ENCODE measurements at regions not wholly inside any gene's neighbourhood (a gene's known extent, or its start where the extent isn't known, plus 50 kb on each side); places are given as distances from the start of the nearest gene placed in this dataset.

- Histone ChIP-seq H3F3A (replicated peaks; ENCODE audit: insufficient read depth) (no peaks in the 10 kb centered on the region), H3K27me3 (ENCODE audit: insufficient read depth) (no peaks in the 10 kb centered on the region), H3K9me2 (no peaks in the 10 kb centered on the region), H3K4me2 (no peak overlapping the region), H3K9ac (no peak overlapping the region), H3K36me3 (replicated peaks in 1 of 2; ENCODE audit: control insufficient read depth in 1 of 2, insufficient read depth in 2 of 2, low read length in 1 of 2) (no peaks in the 10 kb centered on the region), H3K4me1 (ENCODE audit: control insufficient read depth in 1 of 2, insufficient read depth in 2 of 2, low read depth in 1 of 2, low read length in 1 of 2) (peaks cover 0 to 12% of the 10 kb centered on the region in 2 experiments; a peak in 1 of 4 replicates), H2AFZ (ENCODE audit: low read depth) (no peak overlapping the region), H3K4me3 (ENCODE audit: low read depth in 2 of 2, low read length in 1 of 2) (no peak overlapping the region), H3K9me3 (no peaks in the 10 kb centered on the region), H3K79me2 (ENCODE audit: insufficient read depth) (no peaks in the 10 kb centered on the region), H4K20me1 (ENCODE audit: insufficient read depth) (no peaks in the 10 kb centered on the region), H3K27ac (ENCODE audit: low read depth in 2 of 2, low read length in 1 of 2) (no peak overlapping the region)
- ChIA-PET POLR2A (no interaction called here), CTCF (interaction anchor here (1.0 to 1.4 kb wide), 2 partner anchors 14 to 598 kb away, joined by 3 read pairs; no protein-coding TSS in a partner anchor)
- no peak for TF ChIP-seq REST (IDR thresholded peaks at IDR 0.05; ENCODE audit: low read depth, low read length)
- DNase-seq: no peak
- WGBS (ENCODE audit: low lambda C conversion rate): 97% methylated on average over 7 of the region's 11 CpGs
Observed at GRCh38 chr10:78899996-78900714, 168.6 kb upstream of the ZMIZ1 start.

- H3F3A ChIP-seq (replicated peaks; ENCODE audit: insufficient read depth): no peaks in the 10 kb centered on the region
- CTCF ChIA-PET: interaction anchor here (1.0 to 1.4 kb wide), 2 partner anchors 13 to 598 kb away, joined by 3 read pairs; no protein-coding TSS in a partner anchor
- no peaks in the 10 kb centered on the region for H3K36me3 ChIP-seq (replicated peaks in 1 of 2; ENCODE audit: control insufficient read depth in 1 of 2, insufficient read depth in 2 of 2, low read length in 1 of 2)
- H2AFZ ChIP-seq (ENCODE audit: low read depth): no peak overlapping the region
- no peak for DNase-seq
- H3K27ac ChIP-seq (ENCODE audit: low read depth in 2 of 2, low read length in 1 of 2): no peak overlapping the region
- H4K20me1 ChIP-seq (ENCODE audit: insufficient read depth): no peaks in the 10 kb centered on the region
- POLR2A ChIA-PET: no interaction called here
- peaks cover 0 to 10% of the 10 kb centered on the region in 2 experiments; a peak in 1 of 4 replicates for H3K4me1 ChIP-seq (ENCODE audit: control insufficient read depth in 1 of 2, insufficient read depth in 2 of 2, low read depth in 1 of 2, low read length in 1 of 2)
- no peaks in the 10 kb centered on the region for H3K27me3 ChIP-seq (ENCODE audit: insufficient read depth)
- H3K9me3 ChIP-seq: no peaks in the 10 kb centered on the region
- H3K9me2 ChIP-seq: no peaks in the 10 kb centered on the region
- H3K4me3 ChIP-seq (ENCODE audit: low read depth in 2 of 2, low read length in 1 of 2): no peak overlapping the region
- H3K79me2 ChIP-seq (ENCODE audit: insufficient read depth): no peaks in the 10 kb centered on the region
- no peak overlapping the region for H3K4me2 ChIP-seq
- 64% methylated on average over 4 of the region's 5 CpGs for WGBS (ENCODE audit: low lambda C conversion rate)
- no peak overlapping the region for H3K9ac ChIP-seq
- TF ChIP-seq, protein P1, sequence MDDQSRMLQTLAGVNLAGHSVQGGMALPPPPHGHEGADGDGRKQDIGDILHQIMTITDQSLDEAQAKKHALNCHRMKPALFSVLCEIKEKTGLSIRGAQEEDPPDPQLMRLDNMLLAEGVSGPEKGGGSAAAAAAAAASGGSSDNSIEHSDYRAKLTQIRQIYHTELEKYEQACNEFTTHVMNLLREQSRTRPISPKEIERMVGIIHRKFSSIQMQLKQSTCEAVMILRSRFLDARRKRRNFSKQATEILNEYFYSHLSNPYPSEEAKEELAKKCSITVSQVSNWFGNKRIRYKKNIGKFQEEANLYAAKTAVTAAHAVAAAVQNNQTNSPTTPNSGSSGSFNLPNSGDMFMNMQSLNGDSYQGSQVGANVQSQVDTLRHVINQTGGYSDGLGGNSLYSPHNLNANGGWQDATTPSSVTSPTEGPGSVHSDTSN (IDR thresholded peaks at IDR 0.05): no peak
- no peak for TF ChIP-seq CTCF (IDR thresholded peaks at IDR 0.05)
- no peak for TF ChIP-seq YY1 (IDR thresholded peaks at IDR 0.05; ENCODE audit: low read depth)
- no peak for TF ChIP-seq NRF1 (IDR thresholded peaks at IDR 0.05; ENCODE audit: low read depth, low read length)
- TF ChIP-seq TEAD4 (IDR thresholded peaks at IDR 0.05; ENCODE audit: borderline replicate concordance, insufficient read depth): no peak
- TF ChIP-seq USF1 (IDR thresholded peaks at IDR 0.05; ENCODE audit: borderline replicate concordance, low read depth): no peak
- TF ChIP-seq, protein P2, sequence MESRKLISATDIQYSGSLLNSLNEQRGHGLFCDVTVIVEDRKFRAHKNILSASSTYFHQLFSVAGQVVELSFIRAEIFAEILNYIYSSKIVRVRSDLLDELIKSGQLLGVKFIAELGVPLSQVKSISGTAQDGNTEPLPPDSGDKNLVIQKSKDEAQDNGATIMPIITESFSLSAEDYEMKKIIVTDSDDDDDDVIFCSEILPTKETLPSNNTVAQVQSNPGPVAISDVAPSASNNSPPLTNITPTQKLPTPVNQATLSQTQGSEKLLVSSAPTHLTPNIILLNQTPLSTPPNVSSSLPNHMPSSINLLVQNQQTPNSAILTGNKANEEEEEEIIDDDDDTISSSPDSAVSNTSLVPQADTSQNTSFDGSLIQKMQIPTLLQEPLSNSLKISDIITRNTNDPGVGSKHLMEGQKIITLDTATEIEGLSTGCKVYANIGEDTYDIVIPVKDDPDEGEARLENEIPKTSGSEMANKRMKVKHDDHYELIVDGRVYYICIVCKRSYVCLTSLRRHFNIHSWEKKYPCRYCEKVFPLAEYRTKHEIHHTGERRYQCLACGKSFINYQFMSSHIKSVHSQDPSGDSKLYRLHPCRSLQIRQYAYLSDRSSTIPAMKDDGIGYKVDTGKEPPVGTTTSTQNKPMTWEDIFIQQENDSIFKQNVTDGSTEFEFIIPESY (IDR thresholded peaks at IDR 0.05; ENCODE audit: borderline replicate concordance, low read depth): no peak
- TF ChIP-seq GATA2 (CRISPR knock-in tag; IDR thresholded peaks at IDR 0.05): no peak
- no peak for TF ChIP-seq FOXJ3 (CRISPR knock-in tag; IDR thresholded peaks at IDR 0.05)
- no peak for TF ChIP-seq EZH2phosphoT487 (IDR thresholded peaks at IDR 0.05; ENCODE audit: borderline replicate concordance, low read depth)
- TF ChIP-seq JUND (IDR thresholded peaks at IDR 0.05): no peak
- TF ChIP-seq SMC3 (IDR thresholded peaks at IDR 0.05; ENCODE audit: low read depth, low read length): no peak
- no peak for TF ChIP-seq RXRA (IDR thresholded peaks at IDR 0.05; ENCODE audit: borderline replicate concordance, low read depth)
- no peak for TF ChIP-seq EP300 (IDR thresholded peaks at IDR 0.05; ENCODE audit: borderline replicate concordance in 1 of 2, low read depth in 1 of 2, low read length in 1 of 2)
- no peak for TF ChIP-seq MXI1 (IDR thresholded peaks at IDR 0.05; ENCODE audit: low read depth, low read length)
Observed at GRCh38 chr10:78900715-78901430, 167.9 kb upstream of the ZMIZ1 start.
